Trophoblast cell (in vitro differentiated cells and primary cell): ENCODE measurements at regions not wholly inside any gene's neighbourhood (a gene's known extent, or its start where the extent isn't known, plus 50 kb on each side); places are given as distances from the start of the nearest gene placed in this dataset.

Experiments used
- DNase-seq, 2 donors: peaks; one replicate each; pipeline ENCODE4 v3.0.0-alpha.2; 2016
- H2AFZ ChIP-seq: 2 replicates; pipeline ENCODE4 v1.6.1; 2013; ENCODE audit warnings: low read length, moderate library complexity, mild to moderate bottlenecking; ENCODE audit not compliant: insufficient read depth, poor library complexity
- H2AK5ac ChIP-seq: 2 replicates; pipeline ENCODE4 v1.6.1; 2013; ENCODE audit warnings: mild to moderate bottlenecking, low read length
- H2BK120ac ChIP-seq: 2 replicates; pipeline ENCODE4 v1.6.1; 2013; ENCODE audit warnings: low read length, mild to moderate bottlenecking, moderate library complexity; ENCODE audit not compliant: insufficient read depth, poor library complexity
- H2BK12ac ChIP-seq: 2 replicates; pipeline ENCODE4 v1.6.1; 2013; ENCODE audit warnings: mild to moderate bottlenecking, low read length, moderate library complexity
- H2BK5ac ChIP-seq: 2 replicates; pipeline ENCODE4 v1.6.1; 2013; ENCODE audit warnings: low read length, low read depth, moderate library complexity, mild to moderate bottlenecking; ENCODE audit not compliant: poor library complexity
- H3K14ac ChIP-seq: 2 replicates; pipeline ENCODE4 v1.6.1; 2013; ENCODE audit warnings: mild to moderate bottlenecking, low read length
- H3K18ac ChIP-seq: 2 replicates; pipeline ENCODE4 v1.6.1; 2013; ENCODE audit warnings: mild to moderate bottlenecking, low read length
- H3K23ac ChIP-seq: 2 replicates; pipeline ENCODE4 v1.6.1; 2013; ENCODE audit warnings: low read length
- H3K27ac ChIP-seq: 2 replicates; pipeline ENCODE4 v1.5.1; 2013; ENCODE audit warnings: low read depth, mild to moderate bottlenecking, inconsistent platforms, low read length, moderate library complexity
- H3K27me3 ChIP-seq: 2 replicates; pipeline ENCODE4 v1.6.1; 2013; ENCODE audit warnings: inconsistent platforms, mild to moderate bottlenecking, low read length, moderate library complexity; ENCODE audit not compliant: insufficient read depth
- H3K36me3 ChIP-seq, 2 experiments: 1 replicate in 1 of 2; 2 replicates in 1 of 2; pipeline ENCODE4 v1.6.1; 2013; ENCODE audit warnings: low read length in 2 of 2, mild to moderate bottlenecking in 2 of 2, moderate library complexity in 1 of 2; ENCODE audit not compliant: insufficient read depth in 2 of 2, control insufficient read depth in 1 of 2
- H3K4ac ChIP-seq: 2 replicates; pipeline ENCODE4 v1.6.1; 2013; ENCODE audit warnings: low read depth, mild to moderate bottlenecking, low read length, moderate library complexity
- H3K4me1 ChIP-seq, 2 experiments: 1 replicate in 1 of 2; 2 replicates in 1 of 2; pipeline ENCODE4 v1.6.1; 2013; ENCODE audit warnings: low read length in 2 of 2, mild to moderate bottlenecking in 2 of 2, moderate library complexity in 1 of 2; ENCODE audit not compliant: insufficient read depth in 2 of 2, control insufficient read depth in 1 of 2
- H3K4me2 ChIP-seq: 2 replicates; pipeline ENCODE4 v1.6.1; 2013; ENCODE audit warnings: inconsistent platforms, mild to moderate bottlenecking, low read length, moderate library complexity
- H3K4me3 ChIP-seq: 2 replicates; pipeline ENCODE4 v1.5.1; 2013; ENCODE audit warnings: mild to moderate bottlenecking, low read depth, low read length, inconsistent platforms
- H3K79me1 ChIP-seq: one replicate; pipeline ENCODE4 v1.6.1; 2013; ENCODE audit warnings: low read length
- H3K79me2 ChIP-seq: 2 replicates; pipeline ENCODE4 v1.6.1; 2013; ENCODE audit warnings: low read length, mild to moderate bottlenecking; ENCODE audit not compliant: control insufficient read depth, insufficient read depth, poor library complexity
- H3K9ac ChIP-seq: 2 replicates; pipeline ENCODE4 v1.6.1; 2013; ENCODE audit warnings: mild to moderate bottlenecking, low read length
- H3K9me3 ChIP-seq: 2 replicates; pipeline ENCODE4 v1.6.1; 2013; ENCODE audit warnings: low read depth, mild to moderate bottlenecking, control low read depth, inconsistent platforms, low read length; ENCODE audit not compliant: insufficient read depth
- H4K12ac ChIP-seq: 2 replicates; pipeline ENCODE4 v1.6.1; 2013; ENCODE audit warnings: low read depth, mild to moderate bottlenecking, low read length, moderate library complexity
- H4K8ac ChIP-seq: 2 replicates; pipeline ENCODE4 v1.6.1; 2013; ENCODE audit warnings: low read depth, mild to moderate bottlenecking, low read length, moderate library complexity
- H4K91ac ChIP-seq: one replicate; pipeline ENCODE4 v1.6.1; 2013; ENCODE audit warnings: low read depth, mild to moderate bottlenecking, low read length, moderate library complexity
- WGBS: extraction: QIAGEN DNeasy Blood & Tissue Kit; methylation state at CpG from one replicate; pipeline ENCODE4 v1.1.7; 2013; ENCODE audit warnings: missing lambda C conversion rate; ENCODE audit not compliant: insufficient read length, insufficient coverage; ENCODE audit errors: extremely low coverage; 5-methylcytosine and 5-hydroxymethylcytosine counted together

GRCh38 chr7:28346256-28346655 lies 66.1 kb upstream of the CREB5 start:
- Histone ChIP-seq H2AK5ac (no peak overlapping the region), H3K9me3 (no peaks in the 10 kb centered on the region), H3K36me3 (no peaks in the 10 kb centered on the region), H4K12ac (no peak overlapping the region), H4K8ac (no peak overlapping the region), H2BK5ac (no peak overlapping the region), H4K91ac (no peak overlapping the region), H3K4me2 (no peak overlapping the region), H3K9ac (no peak overlapping the region), H2AFZ (no peak overlapping the region), H3K27ac (no peak overlapping the region), H3K79me1 (no peaks in the 10 kb centered on the region), H3K4me1 (no peaks in the 10 kb centered on the region), H3K79me2 (no peaks in the 10 kb centered on the region), H3K4me3 (no peak overlapping the region), H3K18ac (no peak overlapping the region), H2BK12ac (no peak overlapping the region), H3K4ac (no peak overlapping the region), H3K27me3 (no peaks in the 10 kb centered on the region), H3K23ac (no peak overlapping the region), H2BK120ac (no peak overlapping the region), H3K14ac (no peak overlapping the region)
- WGBS = no CpG with 5 or more reads among the region's 1 CpG
- no peak for DNase-seq

- H3K4me1 ChIP-seq = no peaks in the 10 kb centered on the region
- no peak for DNase-seq
- H3K4me3 ChIP-seq = no peak overlapping the region
- no peak overlapping the region for H3K18ac ChIP-seq
- no peaks in the 10 kb centered on the region for H3K27me3 ChIP-seq
- H3K27ac ChIP-seq = no peak overlapping the region
- H4K8ac ChIP-seq = no peak overlapping the region
- H2AFZ ChIP-seq = no peak overlapping the region
- H2BK120ac ChIP-seq = no peak overlapping the region
- no peak overlapping the region for H2AK5ac ChIP-seq
- no peaks in the 10 kb centered on the region for H3K79me2 ChIP-seq
- H3K14ac ChIP-seq = no peak overlapping the region
- H2BK5ac ChIP-seq = no peak overlapping the region
- no peak overlapping the region for H3K9ac ChIP-seq
- no peaks in the 10 kb centered on the region for H3K36me3 ChIP-seq
- H3K79me1 ChIP-seq = no peaks in the 10 kb centered on the region
- no peak overlapping the region for H3K4me2 ChIP-seq
- H3K4ac ChIP-seq = no peak overlapping the region
- no peak overlapping the region for H3K23ac ChIP-seq
- no peaks in the 10 kb centered on the region for H3K9me3 ChIP-seq
- no peak overlapping the region for H4K91ac ChIP-seq
- no peak overlapping the region for H2BK12ac ChIP-seq
- H4K12ac ChIP-seq = no peak overlapping the region
- no CpG with 5 or more reads among the region's 3 CpGs for WGBS
Observed at GRCh38 chr7:28346676-28347363, 65.5 kb upstream of the CREB5 start.

GRCh38 chr7:28347475-28348318 lies 64.6 kb upstream of the CREB5 start:
- no peaks in the 10 kb centered on the region for H3K4me1 ChIP-seq
- peak in 1 of 2 donors; percentile 28 for DNase-seq
- no peak overlapping the region for H4K8ac ChIP-seq
- H3K14ac ChIP-seq = no peak overlapping the region
- H3K79me2 ChIP-seq = no peaks in the 10 kb centered on the region
- no CpG with 5 or more reads among the region's 12 CpGs for WGBS
- no peak overlapping the region for H3K4ac ChIP-seq
- no peak overlapping the region for H2BK12ac ChIP-seq
- no peak overlapping the region for H3K9ac ChIP-seq
- H2AK5ac ChIP-seq = no peak overlapping the region
- no peak overlapping the region for H2BK120ac ChIP-seq
- no peak overlapping the region for H2BK5ac ChIP-seq
- no peaks in the 10 kb centered on the region for H3K9me3 ChIP-seq
- H3K79me1 ChIP-seq = no peaks in the 10 kb centered on the region
- H3K27me3 ChIP-seq = no peaks in the 10 kb centered on the region
- H4K12ac ChIP-seq = no peak overlapping the region
- no peak overlapping the region for H3K18ac ChIP-seq
- no peak overlapping the region for H3K4me2 ChIP-seq
- H3K4me3 ChIP-seq = no peak overlapping the region
- H3K36me3 ChIP-seq = no peaks in the 10 kb centered on the region
- no peak overlapping the region for H2AFZ ChIP-seq
- no peak overlapping the region for H3K27ac ChIP-seq
- no peak overlapping the region for H3K23ac ChIP-seq
- no peak overlapping the region for H4K91ac ChIP-seq

GRCh38 chr7:28348636-28349035 lies 63.7 kb upstream of the CREB5 start:
- H2AK5ac ChIP-seq = no peak overlapping the region
- no peak overlapping the region for H3K14ac ChIP-seq
- H3K23ac ChIP-seq = no peak overlapping the region
- no CpG with 5 or more reads among the region's 5 CpGs for WGBS
- no peaks in the 10 kb centered on the region for H3K9me3 ChIP-seq
- H2BK12ac ChIP-seq = no peak overlapping the region
- no peak for DNase-seq
- H3K18ac ChIP-seq = no peak overlapping the region
- no peak overlapping the region for H4K12ac ChIP-seq
- H3K79me2 ChIP-seq = no peaks in the 10 kb centered on the region
- H3K36me3 ChIP-seq = no peaks in the 10 kb centered on the region
- H3K4me3 ChIP-seq = no peak overlapping the region
- no peak overlapping the region for H4K8ac ChIP-seq
- no peak overlapping the region for H4K91ac ChIP-seq
- no peak overlapping the region for H3K27ac ChIP-seq
- H2BK120ac ChIP-seq = no peak overlapping the region
- H3K79me1 ChIP-seq = no peaks in the 10 kb centered on the region
- H2BK5ac ChIP-seq = no peak overlapping the region
- no peak overlapping the region for H3K4me2 ChIP-seq
- no peak overlapping the region for H2AFZ ChIP-seq
- H3K4ac ChIP-seq = no peak overlapping the region
- no peaks in the 10 kb centered on the region for H3K27me3 ChIP-seq
- no peaks in the 10 kb centered on the region for H3K4me1 ChIP-seq
- H3K9ac ChIP-seq = no peak overlapping the region
